HepG2 (cell line): ENCODE measurements at regions not wholly inside any gene's neighbourhood (a gene's known extent, or its start where the extent isn't known, plus 50 kb on each side); places are given as distances from the start of the nearest gene placed in this dataset.

ENCODE experiments used
- ATAC-seq: fragments of 200-7000 bp; cut with Tn5 transposase; 3 replicates; pipeline ENCODE4 v1.9.1; 2020; ENCODE audit warnings: mild to moderate bottlenecking, moderate library complexity
- BruUV-seq: library from RNA; stranded (reverse); fragments of 400-500 nt; replicated peaks from 2 replicates; lab custom pipeline; 2021; lab: Mats Ljungman, UMichigan
- CTCF ChIA-PET: fragments of 300-600 bp; formaldehyde crosslinking; extraction: SDS; loops from one replicate; lab custom pipeline; 2021; ENCODE audit warnings: low total read pairs, inconsistent platforms, low intra/inter-chr PET ratio; lab: Yijun Ruan, JAX
- POLR2A ChIA-PET: fragments of 350-600 bp; sonication (Branson Sonifier 250); formaldehyde crosslinking; loops from one replicate; lab custom pipeline; 2020; ENCODE audit warnings: antibody characterized with exemption, inconsistent platforms; lab: Yijun Ruan, JAX
- DNase-seq: peaks from one replicate; pipeline ENCODE4 v3.0.0-alpha.2; 2015; ENCODE audit warnings: low spot score
- FAIRE-seq: peaks from 3 replicates; lab custom pipeline; 2011; peaks lifted over from hg19 to GRCh38; lab: Jason Lieb, UNC
- H2AFZ ChIP-seq: one replicate; pipeline ENCODE4 v1.6.1; 2011; ENCODE audit warnings: low read length, inconsistent platforms
- H3K27ac ChIP-seq: fragments of 300-600 bp; 3 replicates; pipeline ENCODE4 v1.8.0; 2011; ENCODE audit warnings: mixed run types, mild to moderate bottlenecking, mixed read lengths, low read length, inconsistent platforms; ENCODE audit not compliant: insufficient read depth; ENCODE audit errors: extremely low read length
- H3K27me3 ChIP-seq, 2 experiments: fragments of 200-600 bp in 1 of 2; 2 replicates in 1 of 2; 3 replicates in 1 of 2; pipeline versions ENCODE4 v1.6.0 to v1.8.0; 2011; ENCODE audit warnings: low read length in 2 of 2, mild to moderate bottlenecking in 2 of 2, moderate library complexity in 2 of 2, inconsistent platforms in 1 of 2; ENCODE audit not compliant: insufficient read depth in 2 of 2, control insufficient read depth in 1 of 2
- H3K36me3 ChIP-seq, 2 experiments: fragments of 200-600 bp in 1 of 2; replicated peaks in 1 of 2; 2 replicates in 1 of 2; 3 replicates in 1 of 2; pipeline versions ENCODE4 v1.5.1 to v1.8.0; 2011; ENCODE audit warnings: low read length in 2 of 2, inconsistent platforms in 1 of 2; ENCODE audit not compliant: insufficient read depth in 2 of 2, control insufficient read depth in 1 of 2
- H3K4me1 ChIP-seq: 2 replicates; pipeline ENCODE4 v1.5.1; 2012; ENCODE audit warnings: low read length, inconsistent platforms; ENCODE audit not compliant: insufficient read depth
- H3K4me2 ChIP-seq: 2 replicates; pipeline ENCODE4 v1.6.0; 2011; ENCODE audit warnings: low read depth, low read length, inconsistent platforms
- H3K4me3 ChIP-seq, 3 experiments: fragments of 200-600 bp in 1 of 3; sonication (generic), shearing (Covaris generic) in 1 of 3; replicated peaks in 1 of 3; 2 replicates each; pipeline ENCODE4 v1.5.1; 2011 to 2016; ENCODE audit warnings: low read length in 3 of 3, inconsistent platforms in 2 of 3, low read depth in 2 of 3, mild to moderate bottlenecking in 2 of 3, control low read depth in 1 of 3, mixed read lengths in 1 of 3; ENCODE audit not compliant: insufficient read depth in 1 of 3
- H3K79me2 ChIP-seq: one replicate; pipeline ENCODE4 v1.6.1; 2011; ENCODE audit warnings: low read length, inconsistent platforms; ENCODE audit not compliant: insufficient read depth
- H3K9ac ChIP-seq: 2 replicates; pipeline ENCODE4 v1.6.0; 2011; ENCODE audit warnings: mild to moderate bottlenecking, low read depth, low read length, inconsistent platforms; ENCODE audit not compliant: insufficient read depth
- H3K9me3 ChIP-seq: 2 replicates; pipeline ENCODE4 v1.5.1; 2012; ENCODE audit warnings: mild to moderate bottlenecking, low read length
- H4K20me1 ChIP-seq: 2 replicates; pipeline ENCODE4 v1.6.0; 2011; ENCODE audit warnings: inconsistent platforms, mild to moderate bottlenecking, low read length, moderate library complexity; ENCODE audit not compliant: insufficient read depth
- PCBP2 ChIP-seq: fragments of 200-400 bp; formaldehyde crosslinking; optimal IDR thresholded peaks from 2 replicates; pipeline ENCODE3; 2018; ENCODE audit warnings: low read length, low read depth; ENCODE audit not compliant: poor library complexity, severe bottlenecking
- RFXANK ChIP-seq: IDR thresholded peaks from 2 replicates; pipeline ENCODE4 v1.6.1; 2016
- SIX1 ChIP-seq: sonication (generic); formaldehyde crosslinking; IDR thresholded peaks from 2 replicates; pipeline ENCODE4 v1.4.0; 2020; ENCODE audit warnings: missing genetic modification reagents, borderline replicate concordance
- SMAD3 ChIP-seq: sonication (generic); formaldehyde crosslinking; IDR thresholded peaks from 2 replicates; pipeline ENCODE4 v1.4.0; 2020; ENCODE audit warnings: missing genetic modification reagents
- SRY ChIP-seq: sonication (generic); formaldehyde crosslinking; IDR thresholded peaks from 2 replicates; pipeline ENCODE4 v1.8.0; 2022; ENCODE audit warnings: mild to moderate bottlenecking, missing genetic modification reagents
- ZNF839 ChIP-seq: sonication (generic); formaldehyde crosslinking; IDR thresholded peaks from 2 replicates; pipeline ENCODE4 v1.4.0; 2020; ENCODE audit warnings: missing genetic modification reagents, mild to moderate bottlenecking, borderline replicate concordance
- WGBS: methylation state at CpG from one replicate; pipeline ENCODE4 v1.1.6; 2017; ENCODE audit warnings: low lambda C conversion rate; 5-methylcytosine and 5-hydroxymethylcytosine counted together
- in situ Hi-C: cut with HindIII; loops from 2 replicates; pipeline ENCODE4 v1.10.0; 2017; ENCODE audit warnings: low pct_unique_long_range_greater_than_20kb; ENCODE audit not compliant: extremely low pct_ligation_motif_present
- intact Hi-C: fragments of 100-400 bp; cut with micrococcal nuclease; formaldehyde crosslinking; loops from one replicate; pipeline ENCODE4 v1.10.0; 2022; ENCODE audit not compliant: unreplicated experiment
- TF ChIP-seq, protein P1 (sequence below): sonication (generic); formaldehyde crosslinking; IDR thresholded peaks from 2 replicates; pipeline ENCODE4 v1.4.0; 2020; ENCODE audit warnings: missing genetic modification reagents
- TF ChIP-seq, protein P2 (sequence below): IDR thresholded peaks from 2 replicates; pipeline ENCODE4 v1.6.1; 2012; ENCODE audit warnings: low read length, improper control_type of control experiment
- TF ChIP-seq, protein P3 (sequence below): fragments of 450-650 bp; IDR thresholded peaks from 2 replicates; pipeline ENCODE4 v1.6.1; 2016
- TF ChIP-seq, protein P4 (sequence below): sonication (generic); formaldehyde crosslinking; IDR thresholded peaks from 2 replicates; pipeline ENCODE4 v1.8.0; 2022; ENCODE audit warnings: mild to moderate bottlenecking, missing genetic modification reagents, moderate library complexity

DNA sequence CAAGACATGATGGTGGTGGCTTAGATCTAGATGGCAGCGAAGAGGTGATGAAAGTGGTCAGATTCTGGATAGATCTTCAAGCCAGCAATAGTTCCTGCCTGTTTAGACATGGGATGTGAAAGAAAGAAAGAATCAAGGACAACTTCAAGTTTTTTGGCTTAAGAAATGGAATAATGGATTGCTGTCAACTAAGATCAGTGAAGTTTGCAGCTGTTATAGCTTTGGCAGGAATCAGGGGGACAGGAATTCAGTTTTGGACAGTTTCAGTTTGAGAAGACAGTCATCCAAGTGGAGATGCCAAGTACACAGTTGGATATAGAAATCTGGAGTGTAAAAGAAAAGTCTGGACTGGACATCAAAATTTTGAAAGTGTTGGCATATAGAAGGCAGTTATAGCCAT, 283.7 kb upstream of the PKDCC start:
- ChIA-PET CTCF (no interaction called here), POLR2A (no interaction called here)
- Histone ChIP-seq H3K4me2 (no peak overlapping the region), H2AFZ (no peak overlapping the region), H3K4me1 (no peaks in the 10 kb centered on the region), H3K4me3 (no peak overlapping the region), H3K27me3 (no peaks in the 10 kb centered on the region), H4K20me1 (no peaks in the 10 kb centered on the region), H3K9me3 (no peaks in the 10 kb centered on the region), H3K36me3 (no peaks in the 10 kb centered on the region), H3K79me2 (no peaks in the 10 kb centered on the region), H3K9ac (no peak overlapping the region), H3K27ac (no peak overlapping the region)
- in situ Hi-C loops, result no loop called here
- intact Hi-C loops, result no loop called here
- BruUV-seq, result no TSS peak
- DNase-seq (no peak), ATAC-seq (no peak), FAIRE-seq (no peak)
- WGBS, result 0% methylated on average over 1 of the region's 1 CpG
- TF ChIP-seq, protein P1, sequence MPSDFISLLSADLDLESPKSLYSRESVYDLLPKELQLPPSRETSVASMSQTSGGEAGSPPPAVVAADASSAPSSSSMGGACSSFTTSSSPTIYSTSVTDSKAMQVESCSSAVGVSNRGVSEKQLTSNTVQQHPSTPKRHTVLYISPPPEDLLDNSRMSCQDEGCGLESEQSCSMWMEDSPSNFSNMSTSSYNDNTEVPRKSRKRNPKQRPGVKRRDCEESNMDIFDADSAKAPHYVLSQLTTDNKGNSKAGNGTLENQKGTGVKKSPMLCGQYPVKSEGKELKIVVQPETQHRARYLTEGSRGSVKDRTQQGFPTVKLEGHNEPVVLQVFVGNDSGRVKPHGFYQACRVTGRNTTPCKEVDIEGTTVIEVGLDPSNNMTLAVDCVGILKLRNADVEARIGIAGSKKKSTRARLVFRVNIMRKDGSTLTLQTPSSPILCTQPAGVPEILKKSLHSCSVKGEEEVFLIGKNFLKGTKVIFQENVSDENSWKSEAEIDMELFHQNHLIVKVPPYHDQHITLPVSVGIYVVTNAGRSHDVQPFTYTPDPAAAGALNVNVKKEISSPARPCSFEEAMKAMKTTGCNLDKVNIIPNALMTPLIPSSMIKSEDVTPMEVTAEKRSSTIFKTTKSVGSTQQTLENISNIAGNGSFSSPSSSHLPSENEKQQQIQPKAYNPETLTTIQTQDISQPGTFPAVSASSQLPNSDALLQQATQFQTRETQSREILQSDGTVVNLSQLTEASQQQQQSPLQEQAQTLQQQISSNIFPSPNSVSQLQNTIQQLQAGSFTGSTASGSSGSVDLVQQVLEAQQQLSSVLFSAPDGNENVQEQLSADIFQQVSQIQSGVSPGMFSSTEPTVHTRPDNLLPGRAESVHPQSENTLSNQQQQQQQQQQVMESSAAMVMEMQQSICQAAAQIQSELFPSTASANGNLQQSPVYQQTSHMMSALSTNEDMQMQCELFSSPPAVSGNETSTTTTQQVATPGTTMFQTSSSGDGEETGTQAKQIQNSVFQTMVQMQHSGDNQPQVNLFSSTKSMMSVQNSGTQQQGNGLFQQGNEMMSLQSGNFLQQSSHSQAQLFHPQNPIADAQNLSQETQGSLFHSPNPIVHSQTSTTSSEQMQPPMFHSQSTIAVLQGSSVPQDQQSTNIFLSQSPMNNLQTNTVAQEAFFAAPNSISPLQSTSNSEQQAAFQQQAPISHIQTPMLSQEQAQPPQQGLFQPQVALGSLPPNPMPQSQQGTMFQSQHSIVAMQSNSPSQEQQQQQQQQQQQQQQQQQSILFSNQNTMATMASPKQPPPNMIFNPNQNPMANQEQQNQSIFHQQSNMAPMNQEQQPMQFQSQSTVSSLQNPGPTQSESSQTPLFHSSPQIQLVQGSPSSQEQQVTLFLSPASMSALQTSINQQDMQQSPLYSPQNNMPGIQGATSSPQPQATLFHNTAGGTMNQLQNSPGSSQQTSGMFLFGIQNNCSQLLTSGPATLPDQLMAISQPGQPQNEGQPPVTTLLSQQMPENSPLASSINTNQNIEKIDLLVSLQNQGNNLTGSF, result no peak
- TF ChIP-seq ZNF839, result no peak
- TF ChIP-seq, protein P2, sequence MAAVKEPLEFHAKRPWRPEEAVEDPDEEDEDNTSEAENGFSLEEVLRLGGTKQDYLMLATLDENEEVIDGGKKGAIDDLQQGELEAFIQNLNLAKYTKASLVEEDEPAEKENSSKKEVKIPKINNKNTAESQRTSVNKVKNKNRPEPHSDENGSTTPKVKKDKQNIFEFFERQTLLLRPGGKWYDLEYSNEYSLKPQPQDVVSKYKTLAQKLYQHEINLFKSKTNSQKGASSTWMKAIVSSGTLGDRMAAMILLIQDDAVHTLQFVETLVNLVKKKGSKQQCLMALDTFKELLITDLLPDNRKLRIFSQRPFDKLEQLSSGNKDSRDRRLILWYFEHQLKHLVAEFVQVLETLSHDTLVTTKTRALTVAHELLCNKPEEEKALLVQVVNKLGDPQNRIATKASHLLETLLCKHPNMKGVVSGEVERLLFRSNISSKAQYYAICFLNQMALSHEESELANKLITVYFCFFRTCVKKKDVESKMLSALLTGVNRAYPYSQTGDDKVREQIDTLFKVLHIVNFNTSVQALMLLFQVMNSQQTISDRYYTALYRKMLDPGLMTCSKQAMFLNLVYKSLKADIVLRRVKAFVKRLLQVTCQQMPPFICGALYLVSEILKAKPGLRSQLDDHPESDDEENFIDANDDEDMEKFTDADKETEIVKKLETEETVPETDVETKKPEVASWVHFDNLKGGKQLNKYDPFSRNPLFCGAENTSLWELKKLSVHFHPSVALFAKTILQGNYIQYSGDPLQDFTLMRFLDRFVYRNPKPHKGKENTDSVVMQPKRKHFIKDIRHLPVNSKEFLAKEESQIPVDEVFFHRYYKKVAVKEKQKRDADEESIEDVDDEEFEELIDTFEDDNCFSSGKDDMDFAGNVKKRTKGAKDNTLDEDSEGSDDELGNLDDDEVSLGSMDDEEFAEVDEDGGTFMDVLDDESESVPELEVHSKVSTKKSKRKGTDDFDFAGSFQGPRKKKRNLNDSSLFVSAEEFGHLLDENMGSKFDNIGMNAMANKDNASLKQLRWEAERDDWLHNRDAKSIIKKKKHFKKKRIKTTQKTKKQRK, result no peak
- TF ChIP-seq, protein P3, sequence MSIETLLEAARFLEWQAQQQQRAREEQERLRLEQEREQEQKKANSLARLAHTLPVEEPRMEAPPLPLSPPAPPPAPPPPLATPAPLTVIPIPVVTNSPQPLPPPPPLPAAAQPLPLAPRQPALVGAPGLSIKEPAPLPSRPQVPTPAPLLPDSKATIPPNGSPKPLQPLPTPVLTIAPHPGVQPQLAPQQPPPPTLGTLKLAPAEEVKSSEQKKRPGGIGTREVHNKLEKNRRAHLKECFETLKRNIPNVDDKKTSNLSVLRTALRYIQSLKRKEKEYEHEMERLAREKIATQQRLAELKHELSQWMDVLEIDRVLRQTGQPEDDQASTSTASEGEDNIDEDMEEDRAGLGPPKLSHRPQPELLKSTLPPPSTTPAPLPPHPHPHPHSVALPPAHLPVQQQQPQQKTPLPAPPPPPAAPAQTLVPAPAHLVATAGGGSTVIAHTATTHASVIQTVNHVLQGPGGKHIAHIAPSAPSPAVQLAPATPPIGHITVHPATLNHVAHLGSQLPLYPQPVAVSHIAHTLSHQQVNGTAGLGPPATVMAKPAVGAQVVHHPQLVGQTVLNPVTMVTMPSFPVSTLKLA, result no peak
- no peak for TF ChIP-seq RFXANK
- TF ChIP-seq SMAD3 (CRISPR knock-in tag), result no peak
- TF ChIP-seq, protein P4, sequence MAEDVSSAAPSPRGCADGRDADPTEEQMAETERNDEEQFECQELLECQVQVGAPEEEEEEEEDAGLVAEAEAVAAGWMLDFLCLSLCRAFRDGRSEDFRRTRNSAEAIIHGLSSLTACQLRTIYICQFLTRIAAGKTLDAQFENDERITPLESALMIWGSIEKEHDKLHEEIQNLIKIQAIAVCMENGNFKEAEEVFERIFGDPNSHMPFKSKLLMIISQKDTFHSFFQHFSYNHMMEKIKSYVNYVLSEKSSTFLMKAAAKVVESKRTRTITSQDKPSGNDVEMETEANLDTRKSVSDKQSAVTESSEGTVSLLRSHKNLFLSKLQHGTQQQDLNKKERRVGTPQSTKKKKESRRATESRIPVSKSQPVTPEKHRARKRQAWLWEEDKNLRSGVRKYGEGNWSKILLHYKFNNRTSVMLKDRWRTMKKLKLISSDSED (CRISPR knock-in tag), result no peak
- TF ChIP-seq PCBP2, result no peak
- no peak for TF ChIP-seq SIX1
- no peak for TF ChIP-seq SRY (CRISPR knock-in tag)
